ENCODE measurements at regions not wholly inside any gene's neighbourhood (a gene's known extent, or its start where the extent isn't known, plus 50 kb on each side); places are given as distances from the start of the nearest gene placed in this dataset.

DNA sequence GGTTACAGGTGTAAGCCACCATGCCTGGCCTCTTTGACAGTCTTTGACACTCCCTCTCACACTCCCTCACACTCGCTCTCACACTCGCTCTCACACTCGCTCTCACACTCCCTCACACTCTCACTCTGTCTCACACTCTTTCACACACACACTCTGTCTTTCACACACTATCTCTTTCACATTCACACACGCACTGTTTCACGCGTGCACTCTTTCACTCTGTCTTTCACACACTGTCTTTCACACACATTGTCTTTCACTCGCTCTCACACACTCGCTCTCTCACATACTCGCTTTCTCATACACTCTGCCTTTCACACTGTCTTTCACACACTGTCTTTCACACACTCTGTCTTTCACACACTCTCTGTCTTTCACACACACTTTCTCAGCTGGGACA lies 167.1 kb upstream of the CXCL13 start:
- Mint-ChIP-seq H3K4me1 (no peaks in the 10 kb centered on the region), H3K9me3 (no peaks in the 10 kb centered on the region), H3K27me3 (ENCODE audit: insufficient read depth, low read depth) (no peaks in the 10 kb centered on the region), H3K36me3 (no peaks in the 10 kb centered on the region), H3K27ac (no peak overlapping the region), H3K4me3 (no peak overlapping the region)
- no peak overlapping the region for H3K4me2 ChIP-seq
- DNase-seq (ENCODE audit: low spot score) = no peak
- no peaks in the 10 kb centered on the region for H3F3A ChIP-seq (ENCODE audit: low read depth)
- H3K27me3 ChIP-seq = no peaks in the 10 kb centered on the region
- H3K4me3 ChIP-seq = no peak overlapping the region
- H3K4me1 ChIP-seq = no peaks in the 10 kb centered on the region
- no peak overlapping the region for H3K27ac ChIP-seq
- H3K9me3 ChIP-seq (ENCODE audit: low read depth) = no peaks in the 10 kb centered on the region
- H3K36me3 ChIP-seq = no peaks in the 10 kb centered on the region
- no peak overlapping the region for H2AFZ ChIP-seq (replicated peaks)
- H3K9ac ChIP-seq = no peak overlapping the region
- TF ChIP-seq, protein P1, sequence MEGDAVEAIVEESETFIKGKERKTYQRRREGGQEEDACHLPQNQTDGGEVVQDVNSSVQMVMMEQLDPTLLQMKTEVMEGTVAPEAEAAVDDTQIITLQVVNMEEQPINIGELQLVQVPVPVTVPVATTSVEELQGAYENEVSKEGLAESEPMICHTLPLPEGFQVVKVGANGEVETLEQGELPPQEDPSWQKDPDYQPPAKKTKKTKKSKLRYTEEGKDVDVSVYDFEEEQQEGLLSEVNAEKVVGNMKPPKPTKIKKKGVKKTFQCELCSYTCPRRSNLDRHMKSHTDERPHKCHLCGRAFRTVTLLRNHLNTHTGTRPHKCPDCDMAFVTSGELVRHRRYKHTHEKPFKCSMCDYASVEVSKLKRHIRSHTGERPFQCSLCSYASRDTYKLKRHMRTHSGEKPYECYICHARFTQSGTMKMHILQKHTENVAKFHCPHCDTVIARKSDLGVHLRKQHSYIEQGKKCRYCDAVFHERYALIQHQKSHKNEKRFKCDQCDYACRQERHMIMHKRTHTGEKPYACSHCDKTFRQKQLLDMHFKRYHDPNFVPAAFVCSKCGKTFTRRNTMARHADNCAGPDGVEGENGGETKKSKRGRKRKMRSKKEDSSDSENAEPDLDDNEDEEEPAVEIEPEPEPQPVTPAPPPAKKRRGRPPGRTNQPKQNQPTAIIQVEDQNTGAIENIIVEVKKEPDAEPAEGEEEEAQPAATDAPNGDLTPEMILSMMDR (IDR thresholded peaks at IDR 0.05) = no peak
- TF ChIP-seq EZH2phosphoT487 (IDR thresholded peaks at IDR 0.05) = no peak
- no peak for TF ChIP-seq EZH2 (IDR thresholded peaks at IDR 0.05)
- no peaks in the 10 kb centered on the region for H3K79me2 ChIP-seq (ENCODE audit: low read depth)
- no peaks in the 10 kb centered on the region for H4K20me1 ChIP-seq (ENCODE audit: low read depth)

DNA sequence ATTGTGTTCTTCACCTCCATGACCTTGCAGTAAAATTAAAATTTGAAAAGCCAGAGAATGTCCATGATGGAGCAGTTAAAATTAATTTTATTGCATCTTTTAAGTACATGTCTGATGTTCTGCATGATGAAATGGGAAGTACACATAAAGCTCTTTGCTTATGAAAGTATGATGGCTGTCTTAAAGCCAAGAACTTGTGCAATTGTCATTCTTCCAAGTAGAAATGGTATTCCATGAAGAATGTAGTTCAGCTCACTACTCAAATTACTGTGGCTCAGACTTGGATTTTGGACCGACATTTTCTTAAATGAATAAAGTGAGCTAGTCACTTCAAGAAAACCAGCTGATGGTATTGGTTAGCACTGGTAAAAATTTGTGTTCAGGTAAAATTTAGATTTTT lies 161.7 kb upstream of the CXCL13 start:
- Histone ChIP-seq H3K4me1 (no peaks in the 10 kb centered on the region), H3K9ac (no peak overlapping the region), H3K4me3 (no peak overlapping the region), H3K79me2 (ENCODE audit: low read depth) (no peaks in the 10 kb centered on the region), H3K36me3 (no peaks in the 10 kb centered on the region), H2AFZ (replicated peaks) (no peak overlapping the region), H3K9me3 (ENCODE audit: low read depth) (no peaks in the 10 kb centered on the region), H3K27me3 (no peaks in the 10 kb centered on the region), H3K4me2 (no peak overlapping the region), H3F3A (ENCODE audit: low read depth) (no peaks in the 10 kb centered on the region), H4K20me1 (ENCODE audit: low read depth) (no peaks in the 10 kb centered on the region), H3K27ac (no peak overlapping the region)
- no peak for DNase-seq (ENCODE audit: low spot score)
- no peak overlapping the region for H3K4me3 Mint-ChIP-seq
- H3K36me3 Mint-ChIP-seq = no peaks in the 10 kb centered on the region
- no peaks in the 10 kb centered on the region for H3K4me1 Mint-ChIP-seq
- no peak overlapping the region for H3K27ac Mint-ChIP-seq
- TF ChIP-seq, protein P1 (IDR thresholded peaks at IDR 0.05) = no peak
- TF ChIP-seq EZH2 (IDR thresholded peaks at IDR 0.05) (no peak), EZH2phosphoT487 (IDR thresholded peaks at IDR 0.05) (no peak)
- no peaks in the 10 kb centered on the region for H3K27me3 Mint-ChIP-seq (ENCODE audit: insufficient read depth, low read depth)
- no peaks in the 10 kb centered on the region for H3K9me3 Mint-ChIP-seq

DNA sequence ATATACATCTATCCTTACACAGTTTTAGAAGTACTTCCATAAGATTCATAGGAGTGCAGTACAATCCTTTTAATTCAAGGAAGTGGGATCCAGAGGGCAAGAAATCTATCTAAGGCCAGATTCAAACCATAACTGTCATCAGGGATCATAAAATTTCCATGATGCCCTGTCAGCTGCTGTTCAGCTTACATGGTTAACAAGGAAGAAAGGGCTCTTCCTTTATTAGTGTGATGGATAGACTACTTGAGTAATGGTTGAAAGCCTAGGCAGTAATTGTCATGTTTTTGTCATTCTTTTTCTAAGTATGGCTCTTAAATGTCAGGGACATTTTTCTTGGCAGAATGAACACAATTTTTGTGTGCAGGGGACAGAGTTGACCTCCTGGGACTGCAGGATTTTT lies 159.8 kb upstream of the CXCL13 start:
- Histone ChIP-seq H3K79me2 (ENCODE audit: low read depth) (no peaks in the 10 kb centered on the region), H3K36me3 (no peaks in the 10 kb centered on the region), H3K27ac (no peak overlapping the region), H3F3A (ENCODE audit: low read depth) (no peaks in the 10 kb centered on the region), H3K9me3 (ENCODE audit: low read depth) (no peaks in the 10 kb centered on the region), H3K4me3 (no peak overlapping the region), H2AFZ (replicated peaks) (no peak overlapping the region), H3K4me1 (no peaks in the 10 kb centered on the region), H4K20me1 (ENCODE audit: low read depth) (no peaks in the 10 kb centered on the region), H3K9ac (no peak overlapping the region), H3K27me3 (no peaks in the 10 kb centered on the region), H3K4me2 (no peak overlapping the region)
- Mint-ChIP-seq H3K27me3 (ENCODE audit: insufficient read depth, low read depth) (peaks cover 2% of the 10 kb centered on the region), H3K4me3 (no peak overlapping the region), H3K4me1 (no peaks in the 10 kb centered on the region), H3K36me3 (no peaks in the 10 kb centered on the region), H3K27ac (no peak overlapping the region), H3K9me3 (no peaks in the 10 kb centered on the region)
- TF ChIP-seq EZH2 (IDR thresholded peaks at IDR 0.05) = no peak
- TF ChIP-seq EZH2phosphoT487 (IDR thresholded peaks at IDR 0.05) = no peak
- TF ChIP-seq, protein P1 (IDR thresholded peaks at IDR 0.05) = no peak
- no peak for DNase-seq (ENCODE audit: low spot score)

DNA sequence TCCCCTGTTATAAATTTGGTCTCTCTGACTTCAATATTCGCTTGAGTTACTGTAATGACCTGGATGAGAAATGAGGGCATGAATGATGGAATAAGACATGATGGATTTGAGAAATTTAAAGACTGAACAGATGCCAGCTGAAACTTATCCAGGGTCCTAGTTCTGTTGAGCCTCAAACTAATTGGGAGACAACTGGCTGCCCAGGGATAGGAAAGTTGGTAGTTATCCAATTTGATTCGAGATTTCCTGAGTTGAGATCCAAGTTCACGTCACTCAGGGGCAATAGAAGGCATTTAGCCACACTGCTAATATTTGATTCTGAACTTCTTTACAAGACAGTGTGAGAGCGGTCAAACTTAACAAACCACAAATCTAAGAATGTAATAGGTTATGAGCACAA lies 159.0 kb upstream of the CXCL13 start:
- H3K36me3 Mint-ChIP-seq = no peaks in the 10 kb centered on the region
- Histone ChIP-seq H3K4me1 (no peaks in the 10 kb centered on the region), H3K36me3 (no peaks in the 10 kb centered on the region), H3K79me2 (ENCODE audit: low read depth) (no peaks in the 10 kb centered on the region), H3K4me2 (no peak overlapping the region), H2AFZ (replicated peaks) (no peak overlapping the region), H3K4me3 (no peak overlapping the region), H3K27me3 (no peaks in the 10 kb centered on the region), H3K9ac (no peak overlapping the region), H3F3A (ENCODE audit: low read depth) (no peaks in the 10 kb centered on the region), H4K20me1 (ENCODE audit: low read depth) (no peaks in the 10 kb centered on the region), H3K9me3 (ENCODE audit: low read depth) (no peaks in the 10 kb centered on the region), H3K27ac (no peak overlapping the region)
- DNase-seq (ENCODE audit: low spot score) = no peak
- no peak overlapping the region for H3K27ac Mint-ChIP-seq
- no peaks in the 10 kb centered on the region for H3K9me3 Mint-ChIP-seq
- H3K27me3 Mint-ChIP-seq (ENCODE audit: insufficient read depth, low read depth) = peaks cover 2% of the 10 kb centered on the region
- H3K4me3 Mint-ChIP-seq = no peak overlapping the region
- no peak for TF ChIP-seq EZH2 (IDR thresholded peaks at IDR 0.05)
- no peak for TF ChIP-seq EZH2phosphoT487 (IDR thresholded peaks at IDR 0.05)
- TF ChIP-seq, protein P1 (IDR thresholded peaks at IDR 0.05) = no peak
- no peaks in the 10 kb centered on the region for H3K4me1 Mint-ChIP-seq
